HepG2 (cell line): ENCODE measurements at regions not wholly inside any gene's neighbourhood (a gene's known extent, or its start where the extent isn't known, plus 50 kb on each side); places are given as distances from the start of the nearest gene placed in this dataset.

Source experiments
- ATAC-seq: fragments of 200-7000 bp; cut with Tn5 transposase; 3 replicates; pipeline ENCODE4 v1.9.1; 2020; ENCODE audit warnings: mild to moderate bottlenecking, moderate library complexity
- BruUV-seq: library from RNA; stranded (reverse); fragments of 400-500 nt; replicated peaks from 2 replicates; lab custom pipeline; 2021; lab: Mats Ljungman, UMichigan
- CTCF ChIA-PET: fragments of 300-600 bp; formaldehyde crosslinking; extraction: SDS; loops from one replicate; lab custom pipeline; 2021; ENCODE audit warnings: low total read pairs, inconsistent platforms, low intra/inter-chr PET ratio; lab: Yijun Ruan, JAX
- POLR2A ChIA-PET: fragments of 350-600 bp; sonication (Branson Sonifier 250); formaldehyde crosslinking; loops from one replicate; lab custom pipeline; 2020; ENCODE audit warnings: antibody characterized with exemption, inconsistent platforms; lab: Yijun Ruan, JAX
- DNase-seq: peaks from one replicate; pipeline ENCODE4 v3.0.0-alpha.2; 2015; ENCODE audit warnings: low spot score
- FAIRE-seq: peaks from 3 replicates; lab custom pipeline; 2011; peaks lifted over from hg19 to GRCh38; lab: Jason Lieb, UNC
- H2AFZ ChIP-seq: one replicate; pipeline ENCODE4 v1.6.1; 2011; ENCODE audit warnings: low read length, inconsistent platforms
- H3K27ac ChIP-seq: fragments of 300-600 bp; 3 replicates; pipeline ENCODE4 v1.8.0; 2011; ENCODE audit warnings: mixed run types, mild to moderate bottlenecking, mixed read lengths, low read length, inconsistent platforms; ENCODE audit not compliant: insufficient read depth; ENCODE audit errors: extremely low read length
- H3K27me3 ChIP-seq, 2 experiments: fragments of 200-600 bp in 1 of 2; 2 replicates in 1 of 2; 3 replicates in 1 of 2; pipeline versions ENCODE4 v1.6.0 to v1.8.0; 2011; ENCODE audit warnings: low read length in 2 of 2, mild to moderate bottlenecking in 2 of 2, moderate library complexity in 2 of 2, inconsistent platforms in 1 of 2; ENCODE audit not compliant: insufficient read depth in 2 of 2, control insufficient read depth in 1 of 2
- H3K36me3 ChIP-seq, 2 experiments: fragments of 200-600 bp in 1 of 2; replicated peaks in 1 of 2; 2 replicates in 1 of 2; 3 replicates in 1 of 2; pipeline versions ENCODE4 v1.5.1 to v1.8.0; 2011; ENCODE audit warnings: low read length in 2 of 2, inconsistent platforms in 1 of 2; ENCODE audit not compliant: insufficient read depth in 2 of 2, control insufficient read depth in 1 of 2
- H3K4me1 ChIP-seq: 2 replicates; pipeline ENCODE4 v1.5.1; 2012; ENCODE audit warnings: low read length, inconsistent platforms; ENCODE audit not compliant: insufficient read depth
- H3K4me2 ChIP-seq: 2 replicates; pipeline ENCODE4 v1.6.0; 2011; ENCODE audit warnings: low read depth, low read length, inconsistent platforms
- H3K4me3 ChIP-seq, 3 experiments: fragments of 200-600 bp in 1 of 3; sonication (generic), shearing (Covaris generic) in 1 of 3; replicated peaks in 1 of 3; 2 replicates each; pipeline ENCODE4 v1.5.1; 2011 to 2016; ENCODE audit warnings: low read length in 3 of 3, inconsistent platforms in 2 of 3, low read depth in 2 of 3, mild to moderate bottlenecking in 2 of 3, control low read depth in 1 of 3, mixed read lengths in 1 of 3; ENCODE audit not compliant: insufficient read depth in 1 of 3
- H3K79me2 ChIP-seq: one replicate; pipeline ENCODE4 v1.6.1; 2011; ENCODE audit warnings: low read length, inconsistent platforms; ENCODE audit not compliant: insufficient read depth
- H3K9ac ChIP-seq: 2 replicates; pipeline ENCODE4 v1.6.0; 2011; ENCODE audit warnings: mild to moderate bottlenecking, low read depth, low read length, inconsistent platforms; ENCODE audit not compliant: insufficient read depth
- H3K9me3 ChIP-seq: 2 replicates; pipeline ENCODE4 v1.5.1; 2012; ENCODE audit warnings: mild to moderate bottlenecking, low read length
- H4K20me1 ChIP-seq: 2 replicates; pipeline ENCODE4 v1.6.0; 2011; ENCODE audit warnings: inconsistent platforms, mild to moderate bottlenecking, low read length, moderate library complexity; ENCODE audit not compliant: insufficient read depth
- CENPX ChIP-seq: sonication (generic); formaldehyde crosslinking; IDR thresholded peaks from 2 replicates; pipeline ENCODE4 v1.9.0; 2021; ENCODE audit warnings: mild to moderate bottlenecking, missing genetic modification reagents, moderate library complexity
- PRDM10 ChIP-seq: sonication (generic); formaldehyde crosslinking; IDR thresholded peaks from 2 replicates; pipeline ENCODE4 v1.4.0; 2020; ENCODE audit warnings: low read depth, missing genetic modification reagents
- YEATS2 ChIP-seq: sonication (generic); formaldehyde crosslinking; IDR thresholded peaks from 2 replicates; pipeline ENCODE4 v1.4.0; 2020; ENCODE audit warnings: missing genetic modification reagents, borderline replicate concordance
- ZNF142 ChIP-seq: sonication (generic); formaldehyde crosslinking; IDR thresholded peaks from 2 replicates; pipeline ENCODE4 v1.4.0; 2020; ENCODE audit warnings: missing genetic modification reagents
- ZNF362 ChIP-seq: sonication (generic); formaldehyde crosslinking; IDR thresholded peaks from 2 replicates; pipeline ENCODE4 v1.4.0; 2020; ENCODE audit warnings: missing genetic modification reagents, mild to moderate bottlenecking, borderline replicate concordance
- ZNF432 ChIP-seq: sonication (generic); formaldehyde crosslinking; IDR thresholded peaks from 2 replicates; pipeline ENCODE4 v1.5.0; 2020; ENCODE audit warnings: missing genetic modification reagents, mild to moderate bottlenecking, borderline replicate concordance
- ZNF563 ChIP-seq: sonication (generic); formaldehyde crosslinking; IDR thresholded peaks from 2 replicates; pipeline ENCODE4 v1.8.0; 2022; ENCODE audit warnings: mild to moderate bottlenecking, moderate library complexity, missing genetic modification reagents
- WGBS: methylation state at CpG from one replicate; pipeline ENCODE4 v1.1.6; 2017; ENCODE audit warnings: low lambda C conversion rate; 5-methylcytosine and 5-hydroxymethylcytosine counted together
- in situ Hi-C: cut with HindIII; loops from 2 replicates; pipeline ENCODE4 v1.10.0; 2017; ENCODE audit warnings: low pct_unique_long_range_greater_than_20kb; ENCODE audit not compliant: extremely low pct_ligation_motif_present
- intact Hi-C: fragments of 100-400 bp; cut with micrococcal nuclease; formaldehyde crosslinking; loops from one replicate; pipeline ENCODE4 v1.10.0; 2022; ENCODE audit not compliant: unreplicated experiment

- no peak overlapping the region for H3K9ac ChIP-seq
- H3K27me3 ChIP-seq: peaks cover 0 to 5% of the 10 kb centered on the region in 2 experiments; a peak in 2 of 5 replicates
- in situ Hi-C loops (no loop called here), intact Hi-C loops (no loop called here)
- TF ChIP-seq ZNF142: no peak
- TF ChIP-seq YEATS2 (CRISPR knock-in tag): no peak
- no peak for TF ChIP-seq ZNF432 (CRISPR knock-in tag)
- no peak for TF ChIP-seq ZNF563 (CRISPR knock-in tag)
- TF ChIP-seq ZNF362: no peak
- TF ChIP-seq PRDM10: peak; percentile 91
- no peak for TF ChIP-seq CENPX (CRISPR knock-in tag)
- H3K9me3 ChIP-seq: peaks cover under 1% of the 10 kb centered on the region; the same call in 1 of the 2 replicates
- H3K4me2 ChIP-seq: no peak overlapping the region
- H3K79me2 ChIP-seq: no peaks in the 10 kb centered on the region
- WGBS: 27% methylated on average over 10 of the region's 16 CpGs
- H4K20me1 ChIP-seq: no peaks in the 10 kb centered on the region
- no peak overlapping the region for H3K4me3 ChIP-seq
- no peak for FAIRE-seq
- CTCF ChIA-PET: no interaction called here
- no peak for DNase-seq
- no peak overlapping the region for H3K27ac ChIP-seq
- H3K36me3 ChIP-seq: no peaks in the 10 kb centered on the region
- no peak for ATAC-seq
- H2AFZ ChIP-seq: no peak overlapping the region
- BruUV-seq: no TSS peak
- no peaks in the 10 kb centered on the region for H3K4me1 ChIP-seq
- POLR2A ChIA-PET: no interaction called here
Measured at GRCh38 chr10:31677195-31678138, 251.2 kb downstream of the ARHGAP12 start.
